GM12873 (cell line): ENCODE measurements at regions not wholly inside any gene's neighbourhood (a gene's known extent, or its start where the extent isn't known, plus 50 kb on each side); places are given as distances from the start of the nearest gene placed in this dataset.

ENCODE experiments used
- TF ChIP-seq, protein P1 (sequence below): IDR thresholded peaks from 2 replicates; pipeline ENCODE4 v1.5.1; 2012; ENCODE audit warnings: low read depth, mild to moderate bottlenecking, moderate library complexity, low read length, control low read depth; ENCODE audit not compliant: insufficient read depth; ENCODE audit errors: missing control alignments

DNA sequence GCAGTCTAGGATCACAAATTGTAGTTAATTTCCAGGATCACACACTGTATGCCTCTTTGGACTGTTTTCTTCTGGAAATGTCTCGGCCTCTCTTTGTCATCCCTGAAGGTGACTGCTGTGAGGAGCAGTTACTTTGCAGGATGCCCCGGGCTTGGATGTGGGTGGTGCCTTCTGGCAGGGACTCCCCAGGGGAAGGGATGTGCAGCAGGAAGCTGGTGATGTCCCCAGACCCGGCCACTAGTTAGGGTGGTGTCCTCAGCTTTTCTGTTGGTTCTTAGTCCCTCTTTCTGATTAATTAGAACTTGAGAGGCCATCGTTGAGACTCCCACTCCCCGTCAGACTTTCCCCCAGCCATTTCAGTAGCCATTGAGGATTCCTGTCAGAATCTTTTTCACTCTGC lies 286.6 kb upstream of the HDAC4 start:
- TF ChIP-seq, protein P1, sequence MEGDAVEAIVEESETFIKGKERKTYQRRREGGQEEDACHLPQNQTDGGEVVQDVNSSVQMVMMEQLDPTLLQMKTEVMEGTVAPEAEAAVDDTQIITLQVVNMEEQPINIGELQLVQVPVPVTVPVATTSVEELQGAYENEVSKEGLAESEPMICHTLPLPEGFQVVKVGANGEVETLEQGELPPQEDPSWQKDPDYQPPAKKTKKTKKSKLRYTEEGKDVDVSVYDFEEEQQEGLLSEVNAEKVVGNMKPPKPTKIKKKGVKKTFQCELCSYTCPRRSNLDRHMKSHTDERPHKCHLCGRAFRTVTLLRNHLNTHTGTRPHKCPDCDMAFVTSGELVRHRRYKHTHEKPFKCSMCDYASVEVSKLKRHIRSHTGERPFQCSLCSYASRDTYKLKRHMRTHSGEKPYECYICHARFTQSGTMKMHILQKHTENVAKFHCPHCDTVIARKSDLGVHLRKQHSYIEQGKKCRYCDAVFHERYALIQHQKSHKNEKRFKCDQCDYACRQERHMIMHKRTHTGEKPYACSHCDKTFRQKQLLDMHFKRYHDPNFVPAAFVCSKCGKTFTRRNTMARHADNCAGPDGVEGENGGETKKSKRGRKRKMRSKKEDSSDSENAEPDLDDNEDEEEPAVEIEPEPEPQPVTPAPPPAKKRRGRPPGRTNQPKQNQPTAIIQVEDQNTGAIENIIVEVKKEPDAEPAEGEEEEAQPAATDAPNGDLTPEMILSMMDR, result no peak

DNA sequence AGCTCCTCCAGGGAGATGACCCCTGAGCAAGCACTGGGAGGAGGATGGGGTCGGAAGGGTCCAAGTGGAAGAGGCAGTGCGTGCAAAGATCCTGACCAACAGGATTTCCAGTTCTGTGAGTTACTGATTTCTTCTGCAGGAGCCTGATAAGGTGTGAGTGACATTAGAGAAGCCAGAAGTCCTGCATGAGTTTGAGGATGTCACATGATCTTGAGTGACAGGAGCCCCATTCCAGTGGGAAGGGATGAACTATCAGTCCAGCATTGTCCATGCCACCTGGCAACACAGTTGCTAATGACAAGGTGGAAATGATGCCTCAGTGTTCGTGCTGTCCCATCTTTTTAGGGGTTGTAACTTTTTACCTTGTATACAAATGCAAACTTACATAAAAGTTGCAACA lies 285.1 kb upstream of the HDAC4 start:
- TF ChIP-seq, protein P1, result no peak

DNA sequence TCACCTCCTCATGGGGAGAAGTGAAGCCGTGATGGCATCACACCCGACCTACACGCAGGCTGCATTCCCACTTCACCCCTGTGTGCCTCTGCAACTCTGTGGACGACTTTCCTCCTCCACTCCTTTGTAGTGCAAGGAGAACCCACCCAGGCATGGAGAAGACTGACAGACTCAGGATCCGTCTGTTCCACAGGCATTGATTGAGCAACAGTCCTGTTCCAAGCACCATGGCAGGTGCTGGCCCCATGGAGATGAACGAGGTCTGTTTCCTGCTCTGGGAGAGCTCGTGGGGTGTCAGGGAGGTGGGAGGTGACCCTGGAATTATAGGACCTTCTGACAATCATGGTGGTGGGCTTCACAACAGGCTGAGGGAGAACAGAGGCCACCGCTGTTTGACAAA lies 284.7 kb upstream of the HDAC4 start:
- TF ChIP-seq, protein P1, result no peak

DNA sequence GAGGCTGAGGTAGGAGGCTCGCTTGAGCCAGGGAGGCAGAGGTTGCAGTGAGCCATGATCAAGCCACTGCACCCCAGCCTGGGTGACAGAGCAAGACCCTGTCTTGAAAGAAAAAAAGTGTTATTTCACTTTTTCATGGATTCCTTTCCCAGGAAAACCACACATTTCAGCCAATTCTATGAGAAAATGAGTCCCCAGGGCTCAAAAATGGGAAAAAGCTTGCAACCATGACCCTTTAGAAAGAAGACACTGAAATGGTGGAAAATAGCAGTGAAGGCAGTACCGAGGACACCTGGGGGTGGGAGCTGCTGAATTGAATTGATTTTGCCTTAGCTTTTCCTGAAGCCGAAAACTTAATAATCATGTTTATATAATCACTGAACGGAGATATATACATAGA lies 284.2 kb upstream of the HDAC4 start:
- TF ChIP-seq, protein P1, result no peak

DNA sequence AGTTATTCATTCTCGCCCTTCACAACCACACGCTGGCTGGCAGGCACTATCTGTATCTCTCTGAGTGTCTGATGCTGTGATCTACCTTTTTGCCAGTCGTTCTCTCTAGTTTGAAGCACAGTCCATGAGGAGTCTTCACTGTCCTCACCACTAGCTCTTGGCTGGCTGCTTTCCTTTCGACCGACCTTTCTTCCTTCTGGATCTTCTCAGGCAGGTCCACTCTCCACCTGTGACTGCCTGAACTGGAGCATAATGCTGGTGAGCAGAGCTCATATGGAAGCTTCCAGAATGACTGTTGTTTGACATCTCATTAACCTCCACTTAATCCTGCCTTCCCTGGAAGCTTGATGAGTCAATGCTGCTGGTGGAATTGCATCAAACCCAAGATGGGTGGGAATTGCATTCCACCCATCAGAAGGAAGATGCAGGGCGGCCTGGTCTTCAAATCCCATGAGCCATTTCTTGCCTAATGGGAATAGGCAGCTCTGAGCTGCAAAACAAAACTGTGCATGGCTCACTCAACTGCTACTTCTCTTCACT lies 283.5 kb upstream of the HDAC4 start:
- TF ChIP-seq, protein P1, result no peak

DNA sequence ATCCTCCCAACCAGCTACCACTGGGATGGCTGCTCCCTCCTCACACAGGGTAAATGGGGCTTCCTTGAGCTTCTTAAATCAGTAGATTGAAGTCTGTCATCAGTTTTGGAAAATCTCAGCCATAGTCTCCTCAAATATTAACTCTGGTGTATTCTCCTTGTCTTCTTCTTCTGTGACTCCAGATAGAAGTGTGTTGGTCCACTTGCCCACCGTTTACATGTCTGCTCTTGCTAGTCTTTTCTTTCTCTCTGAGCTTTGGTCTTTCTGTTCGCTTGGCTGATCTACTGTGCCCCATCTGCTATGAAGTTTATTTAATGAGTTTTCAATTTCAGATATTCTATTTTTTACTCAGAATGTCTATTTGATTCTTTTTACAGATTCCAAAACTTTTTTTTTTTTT lies 281.7 kb upstream of the HDAC4 start:
- TF ChIP-seq, protein P1, result no peak

DNA sequence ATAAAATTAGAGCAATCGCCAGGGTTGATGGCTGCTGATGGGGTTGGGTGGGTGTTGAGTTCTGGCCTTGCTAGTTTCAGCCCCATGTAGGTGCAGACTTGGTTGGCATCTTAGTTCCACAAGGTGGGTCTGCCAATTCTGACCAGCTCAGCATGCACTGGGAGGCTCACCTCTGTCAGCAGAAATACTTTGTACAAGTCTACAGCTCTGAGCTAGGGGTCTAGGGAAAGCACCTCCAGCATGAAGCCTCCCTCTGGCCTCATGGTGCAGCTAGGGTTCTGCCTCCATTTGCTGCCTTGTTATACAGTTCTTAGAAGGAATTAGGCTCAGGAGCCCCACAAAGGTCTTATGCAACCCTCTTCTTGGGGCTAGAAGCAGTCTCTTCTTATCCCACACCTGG lies 278.9 kb upstream of the HDAC4 start:
- TF ChIP-seq, protein P1, result no peak
